HL-60 (cell line): ENCODE measurements at regions not wholly inside any gene's neighbourhood (a gene's known extent, or its start where the extent isn't known, plus 50 kb on each side); places are given as distances from the start of the nearest gene placed in this dataset.

Source experiments
- DNase-seq, 2 experiments: peaks; one replicate each; pipeline ENCODE4 v3.0.0-alpha.2; 2010 to 2020; ENCODE audit warnings: low read depth in 1 of 2, low spot score in 1 of 2
- H3K27ac ChIP-seq: fragments of 250-450 bp; sonication (Bioruptor Pico); replicated peaks from 2 replicates; pipeline ENCODE4 v1.5.1; 2020; ENCODE audit warnings: mild to moderate bottlenecking, moderate library complexity
- H3K27me3 ChIP-seq: fragments of 250-450 bp; sonication (Bioruptor Pico); 2 replicates; pipeline ENCODE4 v1.5.1; 2021; ENCODE audit warnings: mild to moderate bottlenecking, moderate library complexity; ENCODE audit not compliant: insufficient read depth, poor library complexity, severe bottlenecking
- H3K4me3 ChIP-seq: replicated peaks from 2 replicates; pipeline ENCODE4 v1.5.1; 2011; ENCODE audit warnings: mild to moderate bottlenecking, control low read depth, low read length; ENCODE audit not compliant: insufficient read depth
- CTCF ChIP-seq: IDR thresholded peaks from one replicate; pipeline ENCODE4 v1.5.1; 2011; ENCODE audit warnings: low read length, control low read depth, inconsistent platforms; ENCODE audit not compliant: insufficient read depth
- GABPA ChIP-seq: IDR thresholded peaks from 2 replicates; pipeline ENCODE4 v1.6.1; 2012; ENCODE audit warnings: low read depth
- POLR2AphosphoS5 ChIP-seq: IDR thresholded peaks from 2 replicates; pipeline ENCODE4 v1.6.1; 2012; ENCODE audit warnings: low read depth
- REST ChIP-seq: IDR thresholded peaks from 2 replicates; pipeline ENCODE4 v1.6.1; 2012; ENCODE audit warnings: low read depth; ENCODE audit not compliant: insufficient replicate concordance
- SPI1 ChIP-seq: IDR thresholded peaks from 2 replicates; pipeline ENCODE4 v1.6.1; 2012; ENCODE audit warnings: low read depth, mild to moderate bottlenecking, borderline replicate concordance

- DNase-seq, result no peak
- no peak overlapping the region for H3K4me3 ChIP-seq
- TF ChIP-seq CTCF (no peak), REST (no peak), GABPA (no peak), SPI1 (no peak), POLR2AphosphoS5 (no peak)
- no peak overlapping the region for H3K27ac ChIP-seq
- no peaks in the 10 kb centered on the region for H3K27me3 ChIP-seq
Observed at GRCh38 chr13:56697011-56697410, 443.7 kb upstream of the PRR20A start.

GRCh38 chr13:56700324-56700723 is 440.4 kb upstream of the PRR20A start:
- H3K27ac ChIP-seq, result no peak overlapping the region
- no peak overlapping the region for H3K4me3 ChIP-seq
- no peak for TF ChIP-seq REST
- peak; percentile 52; the same call in 1 of the 2 replicates for TF ChIP-seq GABPA
- no peaks in the 10 kb centered on the region for H3K27me3 ChIP-seq
- peak in 1 of 2 experiments; percentile 30 for DNase-seq

GRCh38 chr13:56706485-56706884 is 434.2 kb upstream of the PRR20A start:
- Histone ChIP-seq H3K27ac (no peak overlapping the region), H3K27me3 (no peaks in the 10 kb centered on the region), H3K4me3 (no peak overlapping the region)
- DNase-seq, result no peak
- TF ChIP-seq CTCF, result no peak
- TF ChIP-seq SPI1, result no peak
- no peak for TF ChIP-seq REST
- no peak for TF ChIP-seq POLR2AphosphoS5
- TF ChIP-seq GABPA, result no peak

GRCh38 chr13:56713656-56714055 is 427.1 kb upstream of the PRR20A start:
- no peak overlapping the region for H3K27ac ChIP-seq
- TF ChIP-seq POLR2AphosphoS5, result no peak
- no peak for TF ChIP-seq REST
- TF ChIP-seq SPI1, result no peak
- TF ChIP-seq CTCF, result no peak
- TF ChIP-seq GABPA, result no peak
- H3K27me3 ChIP-seq, result no peaks in the 10 kb centered on the region
- no peak for DNase-seq
- H3K4me3 ChIP-seq, result no peak overlapping the region
